ENCODE measurements at regions not wholly inside any gene's neighbourhood (a gene's known extent, or its start where the extent isn't known, plus 50 kb on each side); places are given as distances from the start of the nearest gene placed in this dataset.
"Not testable (repeated sequence)": the region's sequence is repeated elsewhere in the genome, so short reads cannot be mapped to it uniquely, and the experiment has no call there.

DNA sequence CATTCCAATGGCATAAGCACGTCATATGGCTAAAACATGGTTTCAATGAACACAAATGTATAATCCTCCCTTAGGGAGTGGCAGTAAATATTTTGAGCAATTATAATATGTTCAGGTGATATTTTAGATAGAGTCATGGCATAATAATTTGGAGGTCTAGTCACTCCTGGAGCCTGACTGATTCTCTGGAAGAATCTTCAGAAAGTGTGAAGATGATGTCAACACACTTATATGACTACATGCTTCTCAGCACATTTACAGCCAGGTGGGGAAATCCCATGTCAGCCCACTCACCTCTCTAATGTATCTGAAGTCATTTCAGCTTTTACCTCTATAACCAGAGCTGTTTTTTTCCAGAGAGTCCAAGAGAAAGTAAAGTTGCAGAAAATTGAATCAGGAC, 474.8 kb downstream of the SHISA9 start:
- H3K4me3 ChIP-seq = no peak overlapping the region
- no peak for TF ChIP-seq POLR2A (IDR thresholded peaks at IDR 0.05)
- TF ChIP-seq POLR2AphosphoS5 (IDR thresholded peaks at IDR 0.05) = no peak
- TF ChIP-seq EP300 (IDR thresholded peaks at IDR 0.05) = no peak
- TF ChIP-seq, protein P1, sequence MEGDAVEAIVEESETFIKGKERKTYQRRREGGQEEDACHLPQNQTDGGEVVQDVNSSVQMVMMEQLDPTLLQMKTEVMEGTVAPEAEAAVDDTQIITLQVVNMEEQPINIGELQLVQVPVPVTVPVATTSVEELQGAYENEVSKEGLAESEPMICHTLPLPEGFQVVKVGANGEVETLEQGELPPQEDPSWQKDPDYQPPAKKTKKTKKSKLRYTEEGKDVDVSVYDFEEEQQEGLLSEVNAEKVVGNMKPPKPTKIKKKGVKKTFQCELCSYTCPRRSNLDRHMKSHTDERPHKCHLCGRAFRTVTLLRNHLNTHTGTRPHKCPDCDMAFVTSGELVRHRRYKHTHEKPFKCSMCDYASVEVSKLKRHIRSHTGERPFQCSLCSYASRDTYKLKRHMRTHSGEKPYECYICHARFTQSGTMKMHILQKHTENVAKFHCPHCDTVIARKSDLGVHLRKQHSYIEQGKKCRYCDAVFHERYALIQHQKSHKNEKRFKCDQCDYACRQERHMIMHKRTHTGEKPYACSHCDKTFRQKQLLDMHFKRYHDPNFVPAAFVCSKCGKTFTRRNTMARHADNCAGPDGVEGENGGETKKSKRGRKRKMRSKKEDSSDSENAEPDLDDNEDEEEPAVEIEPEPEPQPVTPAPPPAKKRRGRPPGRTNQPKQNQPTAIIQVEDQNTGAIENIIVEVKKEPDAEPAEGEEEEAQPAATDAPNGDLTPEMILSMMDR (IDR thresholded peaks at IDR 0.05) = no peak
- intact Hi-C loops (cut with DNase I; ENCODE audit: low total_unique reads) = no loop called here
- H3K27ac ChIP-seq = no peak overlapping the region
- no peaks in the 10 kb centered on the region for H3K4me1 ChIP-seq
- DNase-seq = no peak
- H3K9me3 ChIP-seq = peaks cover 0 to 34% (median 12%) of the 10 kb centered on the region in 4 donors
- no peaks in the 10 kb centered on the region for H3K36me3 ChIP-seq
- 55 to 74% (median 69%) methylated on average over 1 of the region's 1 CpG for WGBS, 5 donors
- H3K27me3 ChIP-seq = no peaks in the 10 kb centered on the region

DNA sequence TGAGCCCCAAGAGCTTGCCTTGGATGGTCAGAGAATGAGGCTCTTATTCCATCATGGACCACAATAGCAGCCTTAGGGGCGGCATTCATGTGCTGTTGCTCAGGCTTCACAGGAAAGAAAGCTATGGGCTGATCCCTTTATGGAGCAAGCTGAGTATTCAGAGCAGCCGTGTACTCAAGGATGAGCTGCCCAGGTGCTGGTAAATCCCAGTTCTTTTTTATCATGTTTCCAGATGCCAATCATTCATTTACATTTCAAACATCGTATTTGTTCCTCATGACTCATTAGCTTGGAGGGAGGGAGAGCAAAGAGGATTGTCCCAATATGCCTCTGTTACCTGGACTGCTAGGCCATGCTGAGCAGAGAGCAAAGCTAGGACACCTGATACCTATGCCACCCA, 475.7 kb downstream of the SHISA9 start:
- 54 to 69% (median 65%) methylated on average over 3 of the region's 3 CpGs for WGBS, 5 donors
- TF ChIP-seq EP300 (IDR thresholded peaks at IDR 0.05) (no peak), POLR2AphosphoS5 (IDR thresholded peaks at IDR 0.05) (no peak), POLR2A (IDR thresholded peaks at IDR 0.05) (no peak)
- TF ChIP-seq, protein P1 (IDR thresholded peaks at IDR 0.05) = no peak
- Histone ChIP-seq H3K9me3 (peaks cover 0 to 37% (median 14%) of the 10 kb centered on the region in 4 donors), H3K4me1 (no peaks in the 10 kb centered on the region), H3K4me3 (no peak overlapping the region), H3K27me3 (no peaks in the 10 kb centered on the region), H3K36me3 (no peaks in the 10 kb centered on the region), H3K27ac (no peak overlapping the region)
- intact Hi-C loops (cut with DNase I; ENCODE audit: low total_unique reads) = no loop called here
- no peak for DNase-seq

DNA sequence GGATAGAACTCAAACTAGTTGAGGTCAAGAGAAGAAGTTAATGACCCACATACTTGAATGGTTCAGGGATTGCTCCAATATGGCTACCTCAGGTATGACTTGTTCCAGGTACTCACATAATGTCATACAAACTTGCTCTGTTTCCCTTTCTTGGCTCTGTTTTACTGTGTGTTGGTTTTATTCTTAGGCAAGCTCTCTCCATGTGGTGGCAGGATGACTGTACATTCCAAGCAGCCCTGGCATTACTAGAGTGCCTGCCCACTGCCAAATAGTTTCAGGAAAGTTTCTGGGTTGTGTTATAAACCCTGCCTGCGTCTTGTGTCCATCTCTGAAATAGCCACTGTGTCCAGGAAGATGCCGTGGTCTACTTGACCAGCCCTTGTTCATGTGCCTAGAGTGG, 476.8 kb downstream of the SHISA9 start:
- 47 to 72% (median 66%) methylated on average over 2 of the region's 2 CpGs for WGBS, 5 donors
- Histone ChIP-seq H3K36me3 (no peaks in the 10 kb centered on the region), H3K27me3 (no peaks in the 10 kb centered on the region), H3K27ac (no peak overlapping the region), H3K4me1 (no peaks in the 10 kb centered on the region), H3K9me3 (peaks cover 0 to 45% (median 14%) of the 10 kb centered on the region in 4 donors), H3K4me3 (no peak overlapping the region)
- TF ChIP-seq POLR2AphosphoS5 (IDR thresholded peaks at IDR 0.05) (no peak), EP300 (IDR thresholded peaks at IDR 0.05) (no peak), POLR2A (IDR thresholded peaks at IDR 0.05) (no peak)
- TF ChIP-seq, protein P1 (IDR thresholded peaks at IDR 0.05) = no peak
- DNase-seq = no peak
- intact Hi-C loops (cut with DNase I; ENCODE audit: low total_unique reads) = no loop called here

GRCh38 chr16:13379266-13379665, 477.9 kb downstream of the SHISA9 start:
- Histone ChIP-seq H3K27me3 (no peaks in the 10 kb centered on the region), H3K4me1 (no peaks in the 10 kb centered on the region), H3K9me3 (peaks cover 0 to 50% (median 17%) of the 10 kb centered on the region in 4 donors), H3K4me3 (no peak overlapping the region), H3K36me3 (no peaks in the 10 kb centered on the region), H3K27ac (no peak overlapping the region)
- WGBS, 5 donors = 64 to 83% (median 72%) methylated on average over 3 of the region's 3 CpGs
- TF ChIP-seq POLR2A (IDR thresholded peaks at IDR 0.05) (no peak), POLR2AphosphoS5 (IDR thresholded peaks at IDR 0.05) (no peak), EP300 (IDR thresholded peaks at IDR 0.05) (no peak)
- TF ChIP-seq, protein P1 (IDR thresholded peaks at IDR 0.05) = no peak
- DNase-seq = no peak
- intact Hi-C loops (cut with DNase I; ENCODE audit: low total_unique reads) = no loop called here

DNA sequence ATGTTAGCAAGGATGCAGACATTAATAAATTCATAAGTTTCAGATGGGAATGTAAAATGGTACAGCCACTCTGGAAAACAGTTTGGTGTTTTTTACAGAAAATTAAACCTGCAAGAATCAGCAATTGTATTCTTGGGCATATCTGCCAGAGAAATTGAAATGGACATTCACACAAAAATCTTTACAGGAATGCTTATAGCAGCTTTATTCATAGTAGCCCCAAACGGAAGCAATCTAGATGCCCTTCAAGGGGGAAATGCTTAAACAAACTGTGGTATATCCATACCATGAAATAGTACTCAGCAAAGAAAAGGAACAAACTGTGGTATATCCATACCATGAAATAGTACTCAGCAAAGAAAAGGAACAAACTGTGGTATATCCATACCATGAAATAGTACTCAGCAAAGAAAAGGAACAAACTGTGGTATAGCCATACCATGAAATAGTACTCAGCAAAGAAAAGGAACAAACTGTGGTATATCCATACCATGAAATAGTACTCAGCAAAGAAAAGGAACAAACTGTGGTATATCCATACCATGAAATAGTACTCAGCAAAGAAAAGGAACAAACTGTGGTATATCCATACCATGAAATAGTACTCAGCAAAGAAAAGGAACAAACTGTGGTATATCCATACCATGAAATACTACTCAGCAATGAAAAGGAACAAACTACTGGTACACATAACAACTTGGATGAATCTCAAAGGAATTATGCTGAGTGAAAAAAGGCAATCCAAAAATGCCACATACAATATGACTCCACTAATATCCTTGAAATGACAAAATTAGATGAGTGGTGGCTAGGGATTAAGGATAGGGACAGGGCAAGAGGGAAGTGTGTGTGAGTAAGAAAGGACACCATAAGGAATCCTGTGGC, 484.0 kb downstream of the SHISA9 start:
- H3K36me3 ChIP-seq; H3K27me3 ChIP-seq; H3K4me3 ChIP-seq; DNase-seq; intact Hi-C loops (cut with DNase I; ENCODE audit: low total_unique reads); H3K27ac ChIP-seq; H3K4me1 ChIP-seq: not testable (repeated sequence)
- 84 to 97% (median 90%) methylated on average over 1 of the region's 1 CpG for WGBS, 5 donors
- peaks cover 5 to 55% (median 39%) of the 10 kb centered on the region in 4 donors for H3K9me3 ChIP-seq

Measured in stomach (tissue), 8 donors.